Neural cell (in vitro differentiated cells): ENCODE measurements at regions not wholly inside any gene's neighbourhood (a gene's known extent, or its start where the extent isn't known, plus 50 kb on each side); places are given as distances from the start of the nearest gene placed in this dataset.

Experiments
- H2AFZ ChIP-seq: fragments of 200-600, 300-800 bp; sonication (generic), shearing (Covaris generic); 2 replicates; pipeline ENCODE4 v1.6.0; 2014; ENCODE audit warnings: low read depth, mild to moderate bottlenecking, antibody characterized with exemption, low read length, moderate library complexity
- H3F3A ChIP-seq: fragments of 200-600 bp; shearing (Covaris generic); 2 replicates; pipeline ENCODE4 v1.6.1; 2016; ENCODE audit warnings: mild to moderate bottlenecking, moderate library complexity, mixed read lengths, antibody characterized with exemption, low read length; ENCODE audit not compliant: insufficient read depth, poor library complexity, severe bottlenecking
- H3K27ac ChIP-seq: fragments of 200-600, 300-800 bp; sonication (generic), shearing (Covaris generic); 2 replicates; pipeline ENCODE4 v1.5.1; 2014; ENCODE audit warnings: mild to moderate bottlenecking, low read length, moderate library complexity
- H3K27me3 ChIP-seq: fragments of 300-800, 200-600 bp; sonication (generic), shearing (Covaris generic); 2 replicates; pipeline ENCODE4 v1.6.0; 2014; ENCODE audit warnings: mild to moderate bottlenecking, low read depth, low read length, moderate library complexity; ENCODE audit not compliant: insufficient read depth
- H3K36me3 ChIP-seq: fragments of 300-800, 200-600 bp; sonication (generic), shearing (Covaris generic); 2 replicates; pipeline ENCODE4 v1.5.1; 2014; ENCODE audit warnings: mild to moderate bottlenecking, antibody characterized with exemption, low read length, moderate library complexity; ENCODE audit not compliant: insufficient read depth
- H3K4me2 ChIP-seq: fragments of 300-800, 200-600 bp; sonication (generic), shearing (Covaris generic); 2 replicates; pipeline ENCODE4 v1.6.0; 2014; ENCODE audit warnings: mild to moderate bottlenecking, low read length
- H3K4me3 ChIP-seq: fragments of 300-800, 200-600 bp; sonication (generic), shearing (Covaris generic); 2 replicates; pipeline ENCODE4 v1.5.1; 2014; ENCODE audit warnings: mild to moderate bottlenecking, low read length, moderate library complexity
- H3K79me2 ChIP-seq: fragments of 200-600 bp; shearing (Covaris generic); replicated peaks from 2 replicates; pipeline ENCODE4 v1.6.0; 2014; ENCODE audit warnings: mild to moderate bottlenecking, low read length, moderate library complexity; ENCODE audit not compliant: insufficient read depth
- H3K9ac ChIP-seq: fragments of 300-800, 200-600 bp; sonication (generic), shearing (Covaris generic); 2 replicates; pipeline ENCODE4 v1.6.1; 2016; ENCODE audit warnings: mild to moderate bottlenecking, low read length, mixed read lengths
- H3K9me2 ChIP-seq: fragments of 200-600 bp; shearing (Covaris generic); 2 replicates; pipeline ENCODE4 v1.6.1; 2016; ENCODE audit warnings: mild to moderate bottlenecking, low read length, mixed read lengths; ENCODE audit not compliant: insufficient read depth
- H3K9me3 ChIP-seq: fragments of 200-600, 300-800 bp; sonication (generic), shearing (Covaris generic); 2 replicates; pipeline ENCODE4 v1.6.1; 2016; ENCODE audit warnings: mild to moderate bottlenecking, mixed run types, low read length, moderate library complexity, mixed read lengths
- H4K20me1 ChIP-seq: fragments of 200-600 bp; shearing (Covaris generic); 2 replicates; pipeline ENCODE4 v1.6.1; 2016; ENCODE audit warnings: mild to moderate bottlenecking, mixed run types; ENCODE audit not compliant: insufficient read depth
- EP300 ChIP-seq: fragments of 450-650 bp; conservative IDR thresholded peaks from 2 replicates; pipeline ENCODE4 v1.6.1; 2014; ENCODE audit warnings: antibody characterized with exemption, mild to moderate bottlenecking, moderate library complexity; ENCODE audit not compliant: poor library complexity, severe bottlenecking
- EZH2 ChIP-seq: fragments of 200-600, 300-800 bp; shearing (Covaris generic), sonication (generic); IDR thresholded peaks from 2 replicates; pipeline ENCODE4 v1.6.1; 2014; ENCODE audit warnings: antibody characterized with exemption, low read length, borderline replicate concordance, mild to moderate bottlenecking; ENCODE audit not compliant: insufficient read depth, poor library complexity, severe bottlenecking
- MXI1 ChIP-seq: fragments of 450-650 bp; conservative IDR thresholded peaks from 2 replicates; pipeline ENCODE4 v1.6.1; 2014; ENCODE audit warnings: antibody characterized with exemption, mild to moderate bottlenecking; ENCODE audit not compliant: poor library complexity, severe bottlenecking
- POLR2AphosphoS5 ChIP-seq: IDR thresholded peaks from 2 replicates; pipeline ENCODE4 v1.6.1; 2012
- RAD21 ChIP-seq: fragments of 450-650 bp; conservative IDR thresholded peaks from 2 replicates; pipeline ENCODE4 v1.6.1; 2014; ENCODE audit warnings: antibody characterized with exemption, mild to moderate bottlenecking, moderate library complexity
- SMC3 ChIP-seq: fragments of 450-650 bp; conservative IDR thresholded peaks from 2 replicates; pipeline ENCODE4 v1.6.1; 2014; ENCODE audit warnings: antibody characterized with exemption, mild to moderate bottlenecking, moderate library complexity; ENCODE audit not compliant: poor library complexity
- TAF1 ChIP-seq: IDR thresholded peaks from 2 replicates; pipeline ENCODE4 v1.6.1; 2012; ENCODE audit warnings: low read depth
- TF ChIP-seq, protein P1 (sequence below): IDR thresholded peaks from 2 replicates; pipeline ENCODE4 v1.6.1; 2012; ENCODE audit warnings: borderline replicate concordance
- TF ChIP-seq, protein P2 (sequence below): fragments of 450-650 bp; IDR thresholded peaks from 2 replicates; pipeline ENCODE4 v1.5.1; 2014; ENCODE audit warnings: antibody characterized with exemption, mild to moderate bottlenecking, moderate library complexity; ENCODE audit not compliant: poor library complexity, severe bottlenecking

DNA sequence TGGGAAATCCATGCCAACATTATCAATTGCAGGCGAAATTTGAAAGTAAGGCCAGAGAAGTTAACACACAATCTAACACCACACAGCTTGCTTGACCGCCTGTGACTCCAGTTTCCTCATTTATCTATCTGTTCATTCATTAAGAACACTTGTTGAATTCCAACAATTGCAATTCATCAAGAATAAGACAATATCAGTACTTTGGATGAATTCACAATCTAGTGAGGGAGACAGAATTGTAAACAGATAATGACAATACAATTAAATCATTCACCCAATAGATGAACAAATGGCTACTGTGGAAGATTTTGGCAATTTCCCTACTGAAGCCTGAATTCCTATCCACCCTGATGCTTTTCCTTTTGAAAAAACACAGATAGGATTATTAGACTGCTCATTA, 181.6 kb downstream of the TRIM36 start:
- no peaks in the 10 kb centered on the region for H4K20me1 ChIP-seq
- H3K27me3 ChIP-seq: no peaks in the 10 kb centered on the region
- no peak overlapping the region for H2AFZ ChIP-seq
- H3K36me3 ChIP-seq: no peaks in the 10 kb centered on the region
- no peaks in the 10 kb centered on the region for H3K79me2 ChIP-seq
- H3F3A ChIP-seq: no peaks in the 10 kb centered on the region
- H3K9me2 ChIP-seq: no peaks in the 10 kb centered on the region
- no peak overlapping the region for H3K4me2 ChIP-seq
- TF ChIP-seq EP300: no peak
- no peak for TF ChIP-seq SMC3
- TF ChIP-seq, protein P1, sequence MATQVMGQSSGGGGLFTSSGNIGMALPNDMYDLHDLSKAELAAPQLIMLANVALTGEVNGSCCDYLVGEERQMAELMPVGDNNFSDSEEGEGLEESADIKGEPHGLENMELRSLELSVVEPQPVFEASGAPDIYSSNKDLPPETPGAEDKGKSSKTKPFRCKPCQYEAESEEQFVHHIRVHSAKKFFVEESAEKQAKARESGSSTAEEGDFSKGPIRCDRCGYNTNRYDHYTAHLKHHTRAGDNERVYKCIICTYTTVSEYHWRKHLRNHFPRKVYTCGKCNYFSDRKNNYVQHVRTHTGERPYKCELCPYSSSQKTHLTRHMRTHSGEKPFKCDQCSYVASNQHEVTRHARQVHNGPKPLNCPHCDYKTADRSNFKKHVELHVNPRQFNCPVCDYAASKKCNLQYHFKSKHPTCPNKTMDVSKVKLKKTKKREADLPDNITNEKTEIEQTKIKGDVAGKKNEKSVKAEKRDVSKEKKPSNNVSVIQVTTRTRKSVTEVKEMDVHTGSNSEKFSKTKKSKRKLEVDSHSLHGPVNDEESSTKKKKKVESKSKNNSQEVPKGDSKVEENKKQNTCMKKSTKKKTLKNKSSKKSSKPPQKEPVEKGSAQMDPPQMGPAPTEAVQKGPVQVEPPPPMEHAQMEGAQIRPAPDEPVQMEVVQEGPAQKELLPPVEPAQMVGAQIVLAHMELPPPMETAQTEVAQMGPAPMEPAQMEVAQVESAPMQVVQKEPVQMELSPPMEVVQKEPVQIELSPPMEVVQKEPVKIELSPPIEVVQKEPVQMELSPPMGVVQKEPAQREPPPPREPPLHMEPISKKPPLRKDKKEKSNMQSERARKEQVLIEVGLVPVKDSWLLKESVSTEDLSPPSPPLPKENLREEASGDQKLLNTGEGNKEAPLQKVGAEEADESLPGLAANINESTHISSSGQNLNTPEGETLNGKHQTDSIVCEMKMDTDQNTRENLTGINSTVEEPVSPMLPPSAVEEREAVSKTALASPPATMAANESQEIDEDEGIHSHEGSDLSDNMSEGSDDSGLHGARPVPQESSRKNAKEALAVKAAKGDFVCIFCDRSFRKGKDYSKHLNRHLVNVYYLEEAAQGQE: no peak
- no peak for TF ChIP-seq MXI1
- TF ChIP-seq, protein P2, sequence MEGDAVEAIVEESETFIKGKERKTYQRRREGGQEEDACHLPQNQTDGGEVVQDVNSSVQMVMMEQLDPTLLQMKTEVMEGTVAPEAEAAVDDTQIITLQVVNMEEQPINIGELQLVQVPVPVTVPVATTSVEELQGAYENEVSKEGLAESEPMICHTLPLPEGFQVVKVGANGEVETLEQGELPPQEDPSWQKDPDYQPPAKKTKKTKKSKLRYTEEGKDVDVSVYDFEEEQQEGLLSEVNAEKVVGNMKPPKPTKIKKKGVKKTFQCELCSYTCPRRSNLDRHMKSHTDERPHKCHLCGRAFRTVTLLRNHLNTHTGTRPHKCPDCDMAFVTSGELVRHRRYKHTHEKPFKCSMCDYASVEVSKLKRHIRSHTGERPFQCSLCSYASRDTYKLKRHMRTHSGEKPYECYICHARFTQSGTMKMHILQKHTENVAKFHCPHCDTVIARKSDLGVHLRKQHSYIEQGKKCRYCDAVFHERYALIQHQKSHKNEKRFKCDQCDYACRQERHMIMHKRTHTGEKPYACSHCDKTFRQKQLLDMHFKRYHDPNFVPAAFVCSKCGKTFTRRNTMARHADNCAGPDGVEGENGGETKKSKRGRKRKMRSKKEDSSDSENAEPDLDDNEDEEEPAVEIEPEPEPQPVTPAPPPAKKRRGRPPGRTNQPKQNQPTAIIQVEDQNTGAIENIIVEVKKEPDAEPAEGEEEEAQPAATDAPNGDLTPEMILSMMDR: no peak
- no peak for TF ChIP-seq RAD21
- TF ChIP-seq EZH2: no peak
- no peak for TF ChIP-seq TAF1
- no peak for TF ChIP-seq POLR2AphosphoS5
- no peak overlapping the region for H3K4me3 ChIP-seq
- no peak overlapping the region for H3K9ac ChIP-seq
- H3K9me3 ChIP-seq: no peaks in the 10 kb centered on the region
- H3K27ac ChIP-seq: no peak overlapping the region

DNA sequence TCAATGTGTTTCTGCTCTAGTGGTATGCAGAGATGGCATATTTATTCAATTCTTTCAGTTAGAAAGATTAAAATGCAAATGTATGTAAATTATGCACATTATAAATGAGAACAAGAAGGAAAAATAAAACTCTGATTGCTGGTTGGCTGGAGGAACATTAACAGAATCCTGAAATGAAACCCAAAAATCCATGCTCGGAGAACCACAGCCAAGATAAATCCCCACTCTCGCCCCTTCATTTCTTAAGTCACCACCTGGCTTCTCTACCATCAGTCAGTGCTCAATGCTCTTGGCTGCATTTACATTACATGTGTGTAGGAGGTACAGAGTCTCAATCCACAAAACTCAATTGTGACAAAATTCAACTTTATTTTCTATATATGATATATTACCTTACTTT, 184.9 kb downstream of the TRIM36 start:
- Histone ChIP-seq H3K79me2 (no peaks in the 10 kb centered on the region), H3K36me3 (no peaks in the 10 kb centered on the region), H3K4me3 (no peak overlapping the region), H3K9me2 (no peaks in the 10 kb centered on the region), H3F3A (no peaks in the 10 kb centered on the region), H3K4me2 (no peak overlapping the region), H3K27me3 (no peaks in the 10 kb centered on the region), H3K9ac (no peak overlapping the region), H4K20me1 (no peaks in the 10 kb centered on the region), H3K9me3 (no peaks in the 10 kb centered on the region), H3K27ac (no peak overlapping the region), H2AFZ (no peak overlapping the region)
- TF ChIP-seq EZH2 (no peak), POLR2AphosphoS5 (no peak), TAF1 (no peak), MXI1 (no peak), EP300 (no peak), SMC3 (no peak), RAD21 (no peak)
- TF ChIP-seq, protein P2: no peak
- TF ChIP-seq, protein P1: no peak
